Stimulated activated CD8-positive, alpha-beta memory T cell treated with anti-CD3 and anti-CD28 coated beads, Interleukin-4, amount 100 ng/mL, for 24 hours (primary cell): ENCODE measurements at regions not wholly inside any gene's neighbourhood (a gene's known extent, or its start where the extent isn't known, plus 50 kb on each side); places are given as distances from the start of the nearest gene placed in this dataset.
"Not testable (repeated sequence)": the region's sequence is repeated elsewhere in the genome, so short reads cannot be mapped to it uniquely, and the experiment has no call there.

Experiments
- DNase-seq: peaks from one replicate; pipeline ENCODE4 v3.0.0-alpha.2; 2020; ENCODE audit warnings: low read depth

- no peak for DNase-seq
Observed at GRCh38 chr17:34740565-34741520, 161.5 kb downstream of the TMEM132E start.

- no peak for DNase-seq
Observed at GRCh38 chr17:34739386-34739785, 160.0 kb downstream of the TMEM132E start.

- not testable (repeated sequence) for DNase-seq
Observed at GRCh38 chr17:34737673-34738072, 158.3 kb downstream of the TMEM132E start.

- no peak for DNase-seq
Observed at GRCh38 chr17:34736611-34737010, 157.2 kb downstream of the TMEM132E start.

GRCh38 chr17:34733333-34733732, 154.0 kb downstream of the TMEM132E start:
- no peak for DNase-seq

- no peak for DNase-seq
Observed at GRCh38 chr17:34730816-34731215, 151.4 kb downstream of the TMEM132E start.

GRCh38 chr17:34728771-34729310, 149.5 kb downstream of the TMEM132E start:
- no peak for DNase-seq

- DNase-seq = no peak
Observed at GRCh38 chr17:34727601-34728000, 148.2 kb downstream of the TMEM132E start.

GRCh38 chr17:34726536-34727384, 147.4 kb downstream of the TMEM132E start:
- no peak for DNase-seq

GRCh38 chr17:34725725-34726124, 146.3 kb downstream of the TMEM132E start:
- DNase-seq = no peak

- DNase-seq = no peak
Observed at GRCh38 chr17:34725008-34725407, 145.6 kb downstream of the TMEM132E start.

GRCh38 chr17:34723875-34724274, 144.5 kb downstream of the TMEM132E start:
- no peak for DNase-seq

- no peak for DNase-seq
Observed at GRCh38 chr17:34721326-34721725, 141.9 kb downstream of the TMEM132E start.

GRCh38 chr17:34720760-34721159, 141.4 kb downstream of the TMEM132E start:
- DNase-seq = no peak

GRCh38 chr17:34719569-34719968, 140.2 kb downstream of the TMEM132E start:
- no peak for DNase-seq

GRCh38 chr17:34717092-34717491, 137.7 kb downstream of the TMEM132E start:
- DNase-seq = no peak

- no peak for DNase-seq
Observed at GRCh38 chr17:34716291-34716690, 136.9 kb downstream of the TMEM132E start.

GRCh38 chr17:34715504-34715903, 136.1 kb downstream of the TMEM132E start:
- DNase-seq = no peak

- DNase-seq = no peak
Observed at GRCh38 chr17:34714475-34715410, 135.4 kb downstream of the TMEM132E start.

- no peak for DNase-seq
Observed at GRCh38 chr17:34713687-34714086, 134.3 kb downstream of the TMEM132E start.

GRCh38 chr17:34712481-34713195, 133.3 kb downstream of the TMEM132E start:
- DNase-seq = no peak
